Colonic mucosa (tissue), 4 donors: ENCODE measurements at regions not wholly inside any gene's neighbourhood (a gene's known extent, or its start where the extent isn't known, plus 50 kb on each side); places are given as distances from the start of the nearest gene placed in this dataset.
"Not testable (repeated sequence)": the region's sequence is repeated elsewhere in the genome, so short reads cannot be mapped to it uniquely, and the experiment has no call there.

Source experiments
- DNase-seq: peaks from one replicate; pipeline ENCODE4 v3.0.0-alpha.2; 2020
- H3K27ac ChIP-seq: fragments of 200-600 bp; one replicate; pipeline ENCODE4 v1.8.0; 2021
- H3K27me3 ChIP-seq: fragments of 200-600 bp; one replicate; pipeline ENCODE4 v1.8.0; 2021
- H3K36me3 ChIP-seq: fragments of 200-600 bp; one replicate; pipeline ENCODE4 v1.8.0; 2021
- H3K4me1 ChIP-seq: fragments of 200-600 bp; one replicate; pipeline ENCODE4 v1.8.0; 2021; ENCODE audit warnings: mild to moderate bottlenecking
- H3K4me3 ChIP-seq: fragments of 200-600 bp; one replicate; pipeline ENCODE4 v1.8.0; 2021
- H3K9ac ChIP-seq, 2 donors: one replicate each; pipeline ENCODE4 v1.7.0; 2013; ENCODE audit warnings: control low read depth in 2 of 2, low read depth in 2 of 2, low read length in 2 of 2
- H3K9me3 ChIP-seq: fragments of 200-600 bp; one replicate; pipeline ENCODE4 v1.8.0; 2021
- intact Hi-C: fragments of 100-400 bp; cut with DNase I; formaldehyde crosslinking; loops from one replicate; pipeline ENCODE4 v1.14.1; 2022
- TF ChIP-seq, protein P1 (sequence below): fragments of 200-600 bp; IDR thresholded peaks from one replicate; pipeline ENCODE4 v1.8.0; 2022; ENCODE audit warnings: antibody characterized with exemption, mild to moderate bottlenecking
- donor health status: healthy.
- donor health status: DM: no; HTN: no; CAD: no.
- donor health status: DM: no; HTN: no; CAD: no.

GRCh38 chr2:183474912-183475695 is 350.9 kb downstream of the NUP35 start:
- intact Hi-C loops: no loop called here

GRCh38 chr2:183476490-183476889 is 352.2 kb downstream of the NUP35 start:
- no peaks in the 10 kb centered on the region for H3K9me3 ChIP-seq
- no peaks in the 10 kb centered on the region for H3K36me3 ChIP-seq
- H3K27ac ChIP-seq: no peak overlapping the region
- TF ChIP-seq, protein P1, sequence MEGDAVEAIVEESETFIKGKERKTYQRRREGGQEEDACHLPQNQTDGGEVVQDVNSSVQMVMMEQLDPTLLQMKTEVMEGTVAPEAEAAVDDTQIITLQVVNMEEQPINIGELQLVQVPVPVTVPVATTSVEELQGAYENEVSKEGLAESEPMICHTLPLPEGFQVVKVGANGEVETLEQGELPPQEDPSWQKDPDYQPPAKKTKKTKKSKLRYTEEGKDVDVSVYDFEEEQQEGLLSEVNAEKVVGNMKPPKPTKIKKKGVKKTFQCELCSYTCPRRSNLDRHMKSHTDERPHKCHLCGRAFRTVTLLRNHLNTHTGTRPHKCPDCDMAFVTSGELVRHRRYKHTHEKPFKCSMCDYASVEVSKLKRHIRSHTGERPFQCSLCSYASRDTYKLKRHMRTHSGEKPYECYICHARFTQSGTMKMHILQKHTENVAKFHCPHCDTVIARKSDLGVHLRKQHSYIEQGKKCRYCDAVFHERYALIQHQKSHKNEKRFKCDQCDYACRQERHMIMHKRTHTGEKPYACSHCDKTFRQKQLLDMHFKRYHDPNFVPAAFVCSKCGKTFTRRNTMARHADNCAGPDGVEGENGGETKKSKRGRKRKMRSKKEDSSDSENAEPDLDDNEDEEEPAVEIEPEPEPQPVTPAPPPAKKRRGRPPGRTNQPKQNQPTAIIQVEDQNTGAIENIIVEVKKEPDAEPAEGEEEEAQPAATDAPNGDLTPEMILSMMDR: no peak
- no peaks in the 10 kb centered on the region for H3K4me1 ChIP-seq
- no peak for DNase-seq
- H3K9ac ChIP-seq: no peak overlapping the region
- no peak overlapping the region for H3K4me3 ChIP-seq
- intact Hi-C loops: no loop called here
- no peaks in the 10 kb centered on the region for H3K27me3 ChIP-seq

More at GRCh38 chr2:183474912-183475695, 350.9 kb downstream of the NUP35 start:
- H3K9ac ChIP-seq: no peak overlapping the region
- no peaks in the 10 kb centered on the region for H3K36me3 ChIP-seq
- DNase-seq: no peak
- H3K4me1 ChIP-seq: no peaks in the 10 kb centered on the region
- H3K27me3 ChIP-seq: no peaks in the 10 kb centered on the region
- H3K4me3 ChIP-seq: no peak overlapping the region
- TF ChIP-seq, protein P1: no peak
- H3K27ac ChIP-seq: no peak overlapping the region
- H3K9me3 ChIP-seq: no peaks in the 10 kb centered on the region

- TF ChIP-seq, protein P1: no peak
- intact Hi-C loops: no loop called here
- H3K4me3 ChIP-seq: no peak overlapping the region
- H3K4me1 ChIP-seq: no peaks in the 10 kb centered on the region
- DNase-seq: no peak
- no peak overlapping the region for H3K27ac ChIP-seq
- H3K36me3 ChIP-seq: no peaks in the 10 kb centered on the region
- no peaks in the 10 kb centered on the region for H3K27me3 ChIP-seq
- no peaks in the 10 kb centered on the region for H3K9me3 ChIP-seq
- no peak overlapping the region for H3K9ac ChIP-seq
These were observed 353.1 kb downstream of the NUP35 start for GRCh38 chr2:183477296-183477695.

- H3K9ac ChIP-seq, DNase-seq, H3K4me1 ChIP-seq, intact Hi-C loops, H3K27me3 ChIP-seq, H3K9me3 ChIP-seq, H3K4me3 ChIP-seq, H3K36me3 ChIP-seq, H3K27ac ChIP-seq: not testable (repeated sequence)
These were observed 354.8 kb downstream of the NUP35 start for GRCh38 chr2:183478941-183479595.

DNA sequence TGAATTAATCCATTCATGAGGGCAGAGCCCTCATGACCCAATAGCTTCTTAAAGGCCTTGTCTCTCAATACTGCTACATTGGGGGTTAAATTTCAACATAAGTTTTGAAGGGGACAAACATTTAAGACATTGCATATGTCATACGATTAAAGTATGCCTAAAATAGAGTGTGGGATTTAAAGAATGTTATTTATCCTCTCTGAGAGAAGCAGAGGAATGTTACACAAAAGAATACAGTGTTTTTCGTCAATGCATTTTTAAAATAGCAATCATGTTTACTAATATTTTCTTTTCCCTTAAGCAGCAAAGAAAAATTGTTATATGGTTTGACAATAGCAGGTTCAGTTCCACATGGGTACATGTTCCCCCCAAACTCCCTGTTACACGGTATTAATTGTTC is 363.1 kb downstream of the NUP35 start:
- H3K9me3 ChIP-seq: no peaks in the 10 kb centered on the region
- DNase-seq: no peak
- H3K27me3 ChIP-seq: no peaks in the 10 kb centered on the region
- H3K4me1 ChIP-seq: no peaks in the 10 kb centered on the region
- TF ChIP-seq, protein P1: no peak
- H3K36me3 ChIP-seq: no peaks in the 10 kb centered on the region
- H3K27ac ChIP-seq: no peak overlapping the region
- H3K4me3 ChIP-seq: no peak overlapping the region
- intact Hi-C loops: no loop called here
- no peak overlapping the region for H3K9ac ChIP-seq

DNA sequence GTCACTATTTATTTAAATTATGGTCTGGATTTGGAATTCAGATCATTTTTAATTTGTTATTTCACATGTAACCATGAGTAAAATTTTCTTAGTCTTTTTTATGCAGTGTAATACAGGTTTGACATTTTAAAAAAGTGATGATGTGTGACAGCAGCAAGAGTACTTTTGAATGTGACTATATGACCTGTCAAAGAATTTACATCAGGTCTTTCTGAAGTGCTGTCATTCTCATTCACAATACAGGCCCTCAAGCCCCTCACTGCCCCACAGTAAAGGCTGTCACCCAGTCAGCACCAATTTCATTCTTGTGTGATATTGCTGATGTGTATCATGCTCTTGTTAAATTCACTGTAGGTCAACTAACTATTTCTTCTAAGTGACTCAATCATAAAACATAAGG is 364.2 kb downstream of the NUP35 start:
- TF ChIP-seq, protein P1: no peak
- Histone ChIP-seq H3K27ac (no peak overlapping the region), H3K4me1 (no peaks in the 10 kb centered on the region), H3K9me3 (no peaks in the 10 kb centered on the region), H3K36me3 (no peaks in the 10 kb centered on the region), H3K27me3 (no peaks in the 10 kb centered on the region), H3K9ac (no peak overlapping the region), H3K4me3 (no peak overlapping the region)
- no peak for DNase-seq
- intact Hi-C loops: no loop called here
